B cell (primary cell): ENCODE measurements at regions not wholly inside any gene's neighbourhood (a gene's known extent, or its start where the extent isn't known, plus 50 kb on each side); places are given as distances from the start of the nearest gene placed in this dataset.

Experiments
- ATAC-seq: fragments of 200-7000 bp; cut with Tn5 transposase; one replicate; pipeline ENCODE4 v1.10.0; 2021; ENCODE audit warnings: low read depth, mild to moderate bottlenecking, moderate number of reproducible peaks, moderate library complexity
- CTCF ChIA-PET: fragments of 350-600 bp; sonication (Branson Sonifier 250); formaldehyde crosslinking; loops from one replicate; lab custom pipeline; 2021; ENCODE audit warnings: antibody characterized with exemption, inconsistent platforms; lab: Charles Lee
- POLR2A ChIA-PET: fragments of 350-600 bp; sonication (Branson Sonifier 250); formaldehyde crosslinking; loops from one replicate; lab custom pipeline; 2021; ENCODE audit warnings: antibody characterized with exemption; lab: Charles Lee
- DNase-seq: peaks from one replicate; pipeline ENCODE4 v3.0.0; 2013
- H2AFZ ChIP-seq: 2 replicates; pipeline ENCODE4 v1.6.1; 2012; ENCODE audit warnings: mild to moderate bottlenecking, low read depth, low read length; ENCODE audit not compliant: insufficient read depth, poor library complexity, severe bottlenecking
- H3K27ac ChIP-seq, 2 donors: 1 replicate in 1 of 2; 2 replicates in 1 of 2; pipeline ENCODE4 v1.5.1; 2012 to 2013; ENCODE audit warnings: low read length in 2 of 2, mild to moderate bottlenecking in 2 of 2, moderate library complexity in 1 of 2
- H3K27me3 ChIP-seq, 4 experiments: fragments of 200-600 bp in 1 of 4; sonication (generic) in 1 of 4; replicated peaks in 1 of 4; 1 replicate in 2 of 4; 2 replicates in 2 of 4; pipeline versions ENCODE4 v1.6.1 to v1.7.0; 2013 to 2016; ENCODE audit warnings: low read length in 3 of 4, mild to moderate bottlenecking in 2 of 4, mixed read lengths in 1 of 4, moderate library complexity in 1 of 4; ENCODE audit not compliant: insufficient read depth in 4 of 4, control insufficient read depth in 3 of 4; ENCODE audit errors: control extremely low read depth in 1 of 4
- H3K36me3 ChIP-seq, 2 experiments: replicated peaks in 1 of 2; 1 replicate in 1 of 2; 2 replicates in 1 of 2; pipeline versions ENCODE4 v1.6.1 to v1.7.1; 2013; ENCODE audit warnings: low read length in 1 of 2; ENCODE audit not compliant: insufficient read depth in 2 of 2, control insufficient read depth in 1 of 2; ENCODE audit errors: control extremely low read depth in 1 of 2, extremely low read depth in 1 of 2
- H3K4me1 ChIP-seq, 2 donors: fragments of 200-600 bp in 1 of 2; sonication (generic) in 1 of 2; 1 replicate in 1 of 2; 2 replicates in 1 of 2; pipeline versions ENCODE4 v1.5.1 to v1.6.1; 2013 to 2017; ENCODE audit warnings: low read length in 2 of 2; ENCODE audit not compliant: control insufficient read depth in 2 of 2, insufficient read depth in 2 of 2
- H3K4me2 ChIP-seq: replicated peaks from 2 replicates; pipeline ENCODE3; 2012; ENCODE audit warnings: mild to moderate bottlenecking, low read depth, low read length; ENCODE audit not compliant: poor library complexity, severe bottlenecking
- H3K4me3 ChIP-seq, 5 experiments: fragments of 200-600 bp in 1 of 5; sonication (generic) in 1 of 5; 1 replicate in 3 of 5; 2 replicates in 2 of 5; pipeline versions ENCODE4 v1.5.1 to v1.7.0; 2011 to 2016; ENCODE audit warnings: low read length in 4 of 5, mild to moderate bottlenecking in 4 of 5, low read depth in 2 of 5, control low read depth in 1 of 5, moderate library complexity in 1 of 5; ENCODE audit not compliant: insufficient read depth in 1 of 5; ENCODE audit errors: control extremely low read depth in 1 of 5, extremely low read depth in 1 of 5
- H3K79me2 ChIP-seq: fragments of 200-600 bp; sonication (generic); one replicate; pipeline ENCODE4 v1.6.0; 2016; ENCODE audit warnings: low read length; ENCODE audit not compliant: control insufficient read depth, insufficient read depth
- H3K9ac ChIP-seq: fragments of 200-600 bp; sonication (generic); 2 replicates; pipeline ENCODE4 v1.6.1; 2017; ENCODE audit warnings: mild to moderate bottlenecking, low read length, moderate library complexity
- H3K9me3 ChIP-seq, 3 donors: one replicate each; pipeline versions ENCODE4 v1.6.1 to v1.7.1; 2013; ENCODE audit warnings: low read length in 2 of 3; ENCODE audit not compliant: control insufficient read depth in 2 of 3, insufficient read depth in 1 of 3; ENCODE audit errors: control extremely low read depth in 1 of 3
- H4K20me1 ChIP-seq: 2 replicates; pipeline ENCODE4 v1.6.0; 2012; ENCODE audit warnings: mild to moderate bottlenecking, low read length; ENCODE audit not compliant: insufficient read depth, control insufficient read depth, poor library complexity, severe bottlenecking
- H3K27ac Mint-ChIP-seq: one replicate; pipeline ENCODE4 v1.8.0; 2021; ENCODE audit warnings: mixed read lengths
- H3K27me3 Mint-ChIP-seq: one replicate; pipeline ENCODE4 v1.8.0; 2021; ENCODE audit warnings: mixed read lengths
- H3K4me1 Mint-ChIP-seq: one replicate; pipeline ENCODE4 v1.8.0; 2021; ENCODE audit warnings: mixed read lengths
- H3K4me3 Mint-ChIP-seq: one replicate; pipeline ENCODE4 v1.8.0; 2021; ENCODE audit warnings: mixed read lengths
- H3K9me3 Mint-ChIP-seq: one replicate; pipeline ENCODE4 v1.8.0; 2022; ENCODE audit warnings: mixed read lengths; ENCODE audit not compliant: insufficient read depth
- EZH2 ChIP-seq: IDR thresholded peaks from 2 replicates; pipeline ENCODE4 v1.6.1; 2012; ENCODE audit warnings: borderline replicate concordance, low read depth, mild to moderate bottlenecking, moderate library complexity, low read length; ENCODE audit not compliant: insufficient read depth, poor library complexity, severe bottlenecking
- WGBS: methylation state at CpG from one replicate; pipeline ENCODE4 v1.1.5; 2013; ENCODE audit warnings: missing lambda C conversion rate; ENCODE audit not compliant: insufficient coverage; 5-methylcytosine and 5-hydroxymethylcytosine counted together
- intact Hi-C: fragments of 100-400 bp; cut with micrococcal nuclease; formaldehyde crosslinking; loops from one replicate; pipeline ENCODE4 v1.10.0; 2022
- TF ChIP-seq, protein P1 (sequence below): fragments of 200-600 bp; IDR thresholded peaks from one replicate; pipeline ENCODE4 v1.8.0; 2022; ENCODE audit warnings: antibody characterized with exemption, mild to moderate bottlenecking

- Histone ChIP-seq H3K9ac (no peak overlapping the region), H3K36me3 (no peaks in the 10 kb centered on the region), H3K27me3 (no peaks in the 10 kb centered on the region), H3K4me2 (no peak overlapping the region), H3K4me1 (no peaks in the 10 kb centered on the region), H3K79me2 (no peaks in the 10 kb centered on the region), H4K20me1 (no peaks in the 10 kb centered on the region), H3K9me3 (no peaks in the 10 kb centered on the region), H3K4me3 (no peak overlapping the region), H2AFZ (no peak overlapping the region), H3K27ac (no peak overlapping the region)
- no peak for ATAC-seq
- DNase-seq: no peak
- Mint-ChIP-seq H3K27me3 (no peaks in the 10 kb centered on the region), H3K9me3 (no peaks in the 10 kb centered on the region), H3K27ac (no peak overlapping the region), H3K4me3 (no peak overlapping the region), H3K4me1 (no peaks in the 10 kb centered on the region)
- WGBS: no CpG with 5 or more reads among the region's 5 CpGs
- CTCF ChIA-PET: no interaction called here
- TF ChIP-seq, protein P1, sequence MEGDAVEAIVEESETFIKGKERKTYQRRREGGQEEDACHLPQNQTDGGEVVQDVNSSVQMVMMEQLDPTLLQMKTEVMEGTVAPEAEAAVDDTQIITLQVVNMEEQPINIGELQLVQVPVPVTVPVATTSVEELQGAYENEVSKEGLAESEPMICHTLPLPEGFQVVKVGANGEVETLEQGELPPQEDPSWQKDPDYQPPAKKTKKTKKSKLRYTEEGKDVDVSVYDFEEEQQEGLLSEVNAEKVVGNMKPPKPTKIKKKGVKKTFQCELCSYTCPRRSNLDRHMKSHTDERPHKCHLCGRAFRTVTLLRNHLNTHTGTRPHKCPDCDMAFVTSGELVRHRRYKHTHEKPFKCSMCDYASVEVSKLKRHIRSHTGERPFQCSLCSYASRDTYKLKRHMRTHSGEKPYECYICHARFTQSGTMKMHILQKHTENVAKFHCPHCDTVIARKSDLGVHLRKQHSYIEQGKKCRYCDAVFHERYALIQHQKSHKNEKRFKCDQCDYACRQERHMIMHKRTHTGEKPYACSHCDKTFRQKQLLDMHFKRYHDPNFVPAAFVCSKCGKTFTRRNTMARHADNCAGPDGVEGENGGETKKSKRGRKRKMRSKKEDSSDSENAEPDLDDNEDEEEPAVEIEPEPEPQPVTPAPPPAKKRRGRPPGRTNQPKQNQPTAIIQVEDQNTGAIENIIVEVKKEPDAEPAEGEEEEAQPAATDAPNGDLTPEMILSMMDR: no peak
- no peak for TF ChIP-seq EZH2
- intact Hi-C loops: no loop called here
- POLR2A ChIA-PET: no interaction called here
Measured at GRCh38 chr13:103406967-103407366, 340.8 kb upstream of the SLC10A2 start.

DNA sequence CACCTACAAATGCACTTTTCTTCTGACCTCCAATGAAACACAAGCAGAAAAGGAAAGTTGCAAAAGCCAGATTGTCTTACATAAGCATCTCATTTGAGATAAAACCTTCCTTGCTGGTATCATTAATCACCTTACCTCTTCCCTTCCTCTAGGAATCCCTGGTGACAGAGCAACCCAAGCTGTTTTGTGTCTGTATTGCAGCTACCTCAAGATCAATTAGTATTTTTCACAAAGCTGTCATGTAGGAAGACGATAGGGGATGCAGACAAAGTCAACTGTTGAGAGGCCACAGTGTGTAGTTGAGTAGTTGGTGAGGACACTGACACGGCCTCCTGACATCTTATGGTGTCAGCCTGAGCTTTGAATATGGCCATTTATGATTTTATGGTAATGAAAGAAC lies 339.1 kb upstream of the SLC10A2 start:
- ATAC-seq (no peak), DNase-seq (no peak)
- H3K4me3 Mint-ChIP-seq: no peak overlapping the region
- no peak overlapping the region for H3K4me2 ChIP-seq
- POLR2A ChIA-PET: no interaction called here
- intact Hi-C loops: no loop called here
- H3K9ac ChIP-seq: no peak overlapping the region
- H3K4me3 ChIP-seq: no peak overlapping the region
- H3K27ac Mint-ChIP-seq: no peak overlapping the region
- H3K36me3 ChIP-seq: no peaks in the 10 kb centered on the region
- H3K27me3 Mint-ChIP-seq: no peaks in the 10 kb centered on the region
- H3K27ac ChIP-seq: no peak overlapping the region
- H3K9me3 ChIP-seq: no peaks in the 10 kb centered on the region
- WGBS: 75% methylated on average over 2 of the region's 2 CpGs
- no peaks in the 10 kb centered on the region for H4K20me1 ChIP-seq
- CTCF ChIA-PET: no interaction called here
- TF ChIP-seq EZH2: no peak
- TF ChIP-seq, protein P1: no peak
- H3K79me2 ChIP-seq: no peaks in the 10 kb centered on the region
- no peaks in the 10 kb centered on the region for H3K4me1 ChIP-seq
- H3K9me3 Mint-ChIP-seq: no peaks in the 10 kb centered on the region
- H2AFZ ChIP-seq: no peak overlapping the region
- no peaks in the 10 kb centered on the region for H3K4me1 Mint-ChIP-seq
- H3K27me3 ChIP-seq: no peaks in the 10 kb centered on the region
